ENCODE measurements at regions not wholly inside any gene's neighbourhood (a gene's known extent, or its start where the extent isn't known, plus 50 kb on each side); places are given as distances from the start of the nearest gene placed in this dataset.

DNA sequence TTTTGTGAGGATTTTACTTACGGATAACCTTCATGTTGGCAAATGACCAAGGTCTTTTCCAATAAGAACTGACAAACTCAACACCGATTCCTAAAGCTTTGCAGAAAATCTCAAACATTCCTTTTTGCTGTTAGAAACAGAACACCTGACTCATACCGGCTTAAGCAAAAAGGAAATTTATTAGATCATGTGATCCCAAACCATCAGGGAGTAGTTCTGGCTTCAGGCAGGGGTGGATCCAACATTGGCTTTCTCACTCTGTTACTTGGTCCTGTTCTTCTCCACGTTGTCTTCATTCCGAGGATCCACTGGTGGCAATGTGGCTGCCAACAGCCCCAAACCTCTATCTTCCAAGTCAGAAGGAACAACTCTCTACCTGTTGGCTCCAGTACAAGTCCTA is 95.9 kb upstream of the PMEPA1 start:
- H3K9me3 ChIP-seq, result no peaks in the 10 kb centered on the region
- no peak overlapping the region for H3K9ac ChIP-seq (ENCODE audit: low read depth in 2 of 2, low read length in 2 of 2)
- no peaks in the 10 kb centered on the region for H3K27me3 ChIP-seq
- TF ChIP-seq, protein P1, sequence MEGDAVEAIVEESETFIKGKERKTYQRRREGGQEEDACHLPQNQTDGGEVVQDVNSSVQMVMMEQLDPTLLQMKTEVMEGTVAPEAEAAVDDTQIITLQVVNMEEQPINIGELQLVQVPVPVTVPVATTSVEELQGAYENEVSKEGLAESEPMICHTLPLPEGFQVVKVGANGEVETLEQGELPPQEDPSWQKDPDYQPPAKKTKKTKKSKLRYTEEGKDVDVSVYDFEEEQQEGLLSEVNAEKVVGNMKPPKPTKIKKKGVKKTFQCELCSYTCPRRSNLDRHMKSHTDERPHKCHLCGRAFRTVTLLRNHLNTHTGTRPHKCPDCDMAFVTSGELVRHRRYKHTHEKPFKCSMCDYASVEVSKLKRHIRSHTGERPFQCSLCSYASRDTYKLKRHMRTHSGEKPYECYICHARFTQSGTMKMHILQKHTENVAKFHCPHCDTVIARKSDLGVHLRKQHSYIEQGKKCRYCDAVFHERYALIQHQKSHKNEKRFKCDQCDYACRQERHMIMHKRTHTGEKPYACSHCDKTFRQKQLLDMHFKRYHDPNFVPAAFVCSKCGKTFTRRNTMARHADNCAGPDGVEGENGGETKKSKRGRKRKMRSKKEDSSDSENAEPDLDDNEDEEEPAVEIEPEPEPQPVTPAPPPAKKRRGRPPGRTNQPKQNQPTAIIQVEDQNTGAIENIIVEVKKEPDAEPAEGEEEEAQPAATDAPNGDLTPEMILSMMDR (IDR thresholded peaks at IDR 0.05), result no peak
- no peaks in the 10 kb centered on the region for H3K36me3 ChIP-seq
- H3K4me3 ChIP-seq, result no peak overlapping the region
- H3K4me1 ChIP-seq, result no peaks in the 10 kb centered on the region
- intact Hi-C loops (cut with DNase I), result no loop called here
- no peak overlapping the region for H3K27ac ChIP-seq
- DNase-seq, result no peak

DNA sequence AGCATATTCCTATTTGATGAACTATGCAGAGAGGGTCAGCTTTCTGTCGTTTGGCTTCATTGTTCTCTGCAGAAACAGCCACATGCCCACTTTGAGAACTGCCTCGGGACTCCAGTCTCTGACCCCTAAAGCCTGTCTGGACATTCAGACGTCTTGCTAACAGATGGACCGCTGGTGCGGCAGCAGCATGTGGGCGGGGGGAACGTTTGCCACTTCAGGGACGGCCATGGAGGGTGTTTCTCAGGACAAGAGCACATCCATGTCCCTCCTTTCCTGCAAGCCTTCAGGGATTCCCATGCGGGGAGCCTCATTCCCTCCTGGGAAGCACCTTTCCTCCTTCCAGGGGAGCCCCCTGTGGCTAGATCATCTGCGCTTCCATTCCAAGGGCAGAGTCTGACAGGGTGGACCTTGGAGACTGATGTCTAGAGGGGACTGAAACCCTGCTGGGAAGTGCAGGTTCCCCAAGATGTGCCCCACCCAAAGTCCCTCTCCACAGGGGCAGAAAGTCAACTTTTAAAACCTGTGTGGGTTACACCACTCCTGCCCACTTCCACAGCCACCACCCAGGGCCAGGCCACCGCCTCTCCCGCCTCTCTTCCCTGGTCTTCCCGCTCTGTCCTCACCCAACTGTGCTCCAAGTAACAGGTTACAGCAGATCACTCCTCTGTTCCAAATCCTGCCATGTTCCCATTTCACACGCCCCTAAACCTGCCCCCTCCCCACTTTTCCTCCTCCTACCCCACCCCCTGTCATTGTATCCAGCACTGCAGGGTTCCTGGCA is 94.8 kb upstream of the PMEPA1 start:
- TF ChIP-seq, protein P1 (IDR thresholded peaks at IDR 0.05), result no peak
- intact Hi-C loops (cut with DNase I), result no loop called here
- no peak for DNase-seq
- H3K27me3 ChIP-seq, result no peaks in the 10 kb centered on the region
- no peaks in the 10 kb centered on the region for H3K9me3 ChIP-seq
- no peaks in the 10 kb centered on the region for H3K36me3 ChIP-seq
- H3K4me3 ChIP-seq, result no peak overlapping the region
- no peak overlapping the region for H3K27ac ChIP-seq
- no peak overlapping the region for H3K9ac ChIP-seq (ENCODE audit: low read depth in 2 of 2, low read length in 2 of 2)
- no peaks in the 10 kb centered on the region for H3K4me1 ChIP-seq

DNA sequence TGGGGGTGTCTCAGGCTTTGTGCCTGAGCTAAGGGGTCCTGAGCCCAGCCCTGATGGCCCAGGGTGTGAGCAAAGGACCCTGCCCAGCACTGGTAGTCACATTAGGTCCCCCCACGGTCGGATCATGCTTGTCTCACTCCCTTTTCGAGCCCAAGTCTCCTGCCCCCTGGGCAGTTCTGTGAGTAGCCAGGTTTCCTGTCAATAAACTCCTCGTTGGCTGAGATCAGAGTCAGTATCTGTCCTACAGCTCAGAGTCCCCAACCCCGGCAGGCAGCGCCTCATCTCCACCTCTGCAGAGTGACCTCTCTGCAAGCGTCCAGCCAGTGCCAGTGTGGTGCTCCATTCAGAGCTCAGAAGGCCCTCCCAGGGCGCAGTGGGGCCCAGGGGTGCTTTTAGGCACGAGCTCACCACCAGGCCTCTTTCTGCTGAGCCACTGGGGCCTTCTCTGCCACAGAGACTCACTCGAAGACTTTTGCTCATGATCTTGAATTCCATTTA is 93.7 kb upstream of the PMEPA1 start:
- intact Hi-C loops (cut with DNase I), result no loop called here
- Histone ChIP-seq H3K4me1 (no peaks in the 10 kb centered on the region), H3K27ac (no peak overlapping the region), H3K9ac (ENCODE audit: low read depth in 2 of 2, low read length in 2 of 2) (no peak overlapping the region), H3K36me3 (no peaks in the 10 kb centered on the region), H3K4me3 (no peak overlapping the region), H3K27me3 (no peaks in the 10 kb centered on the region), H3K9me3 (no peaks in the 10 kb centered on the region)
- TF ChIP-seq, protein P1 (IDR thresholded peaks at IDR 0.05), result no peak
- no peak for DNase-seq

DNA sequence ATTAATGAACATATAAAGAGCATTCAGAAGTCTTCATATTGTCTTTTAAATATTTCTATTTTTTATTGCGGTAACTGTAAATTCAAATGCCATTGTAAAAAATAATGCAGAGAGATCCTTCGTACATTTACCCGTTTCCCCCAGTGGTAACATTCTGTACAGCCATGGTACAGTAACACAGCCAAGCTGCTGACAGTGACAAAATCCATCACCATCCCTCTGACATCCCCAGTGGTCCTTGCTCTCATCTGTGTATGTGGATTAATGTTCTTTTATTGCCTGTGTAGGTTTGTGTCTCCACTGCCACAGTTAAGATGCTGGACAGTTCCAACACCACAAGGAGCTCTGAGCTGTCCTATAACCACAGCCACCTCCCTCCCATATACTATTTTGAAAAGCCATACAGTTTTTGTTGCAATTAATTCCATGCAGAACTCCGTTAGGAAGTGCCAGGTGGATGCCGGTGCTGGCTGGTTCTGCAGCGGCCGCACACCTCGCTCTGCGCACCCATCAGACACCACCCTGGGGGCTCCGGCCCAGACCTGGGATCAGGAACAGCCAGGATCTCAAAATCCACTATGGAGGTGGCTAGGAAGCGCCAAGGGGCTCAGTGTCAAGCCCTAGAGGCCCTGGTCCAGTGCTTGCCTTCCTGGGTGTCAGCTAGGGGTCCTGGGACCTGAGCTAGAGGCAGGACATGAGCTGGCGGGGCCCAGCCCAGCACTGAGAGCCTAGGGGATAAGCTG is 93.1 kb upstream of the PMEPA1 start:
- Histone ChIP-seq H3K4me1 (no peaks in the 10 kb centered on the region), H3K4me3 (no peak overlapping the region), H3K27ac (no peak overlapping the region), H3K9ac (ENCODE audit: low read depth in 2 of 2, low read length in 2 of 2) (no peak overlapping the region), H3K9me3 (no peaks in the 10 kb centered on the region), H3K27me3 (no peaks in the 10 kb centered on the region), H3K36me3 (no peaks in the 10 kb centered on the region)
- no peak for DNase-seq
- intact Hi-C loops (cut with DNase I), result no loop called here
- TF ChIP-seq, protein P1 (IDR thresholded peaks at IDR 0.05), result no peak

DNA sequence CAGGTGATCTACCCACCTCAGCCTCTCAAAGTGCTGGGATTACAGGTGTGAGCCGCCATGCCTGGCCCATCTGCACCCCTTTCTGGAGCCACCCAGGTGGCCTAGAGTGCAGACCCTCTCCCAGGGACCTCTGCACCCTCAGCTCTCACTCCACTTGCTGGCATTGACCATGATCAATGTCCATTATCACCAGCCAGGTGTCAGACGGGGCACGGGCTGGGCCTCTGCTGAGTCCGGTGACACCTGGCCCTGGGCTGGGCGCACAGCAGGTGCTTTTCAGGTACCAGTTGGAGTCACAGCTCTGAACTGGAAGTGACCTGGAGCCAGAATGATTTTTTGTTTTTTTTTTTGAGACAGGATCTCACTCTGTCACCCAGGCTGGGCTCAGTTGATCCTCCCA is 91.8 kb upstream of the PMEPA1 start:
- Histone ChIP-seq H3K27ac (no peak overlapping the region), H3K27me3 (no peaks in the 10 kb centered on the region), H3K9me3 (no peaks in the 10 kb centered on the region), H3K4me1 (no peaks in the 10 kb centered on the region), H3K4me3 (no peak overlapping the region), H3K36me3 (no peaks in the 10 kb centered on the region), H3K9ac (ENCODE audit: low read depth in 2 of 2, low read length in 2 of 2) (no peak overlapping the region)
- TF ChIP-seq, protein P1 (IDR thresholded peaks at IDR 0.05), result no peak
- intact Hi-C loops (cut with DNase I), result no loop called here
- no peak for DNase-seq
